IMR-90 (cell line): ENCODE measurements at regions not wholly inside any gene's neighbourhood (a gene's known extent, or its start where the extent isn't known, plus 50 kb on each side); places are given as distances from the start of the nearest gene placed in this dataset.

Source experiments
- ATAC-seq: fragments of 200-7000 bp; cut with Tn5 transposase; 2 replicates; pipeline ENCODE4 v1.9.1; 2020; ENCODE audit warnings: low read depth, mild to moderate bottlenecking, moderate library complexity
- BruUV-seq: library from RNA; stranded (reverse); fragments of 400-500 nt; replicated peaks from 2 replicates; lab custom pipeline; 2021; lab: Mats Ljungman, UMichigan
- CTCF ChIA-PET: fragments of 300-600 bp; formaldehyde crosslinking; extraction: SDS; loops from one replicate; lab custom pipeline; 2021; ENCODE audit warnings: antibody characterized with exemption; lab: Yijun Ruan, JAX
- POLR2A ChIA-PET: fragments of 300-600 bp; sonication (Branson Sonifier 250); formaldehyde crosslinking; loops from one replicate; lab custom pipeline; 2022; ENCODE audit warnings: antibody characterized with exemption; ENCODE audit not compliant: unreplicated experiment; lab: Charles Lee
- DNase-seq: peaks from one replicate; pipeline ENCODE4 v3.0.0; 2013
- H2AFZ ChIP-seq: replicated peaks from 2 replicates; pipeline ENCODE3; 2013; ENCODE audit warnings: low read length, mild to moderate bottlenecking; ENCODE audit not compliant: poor library complexity
- H2AK5ac ChIP-seq: 2 replicates; pipeline ENCODE4 v1.6.1; 2013; ENCODE audit warnings: low read depth, low read length, inconsistent platforms
- H2AK9ac ChIP-seq: replicated peaks from 2 replicates; pipeline ENCODE3; 2013; ENCODE audit warnings: mild to moderate bottlenecking, low read depth, low read length, moderate library complexity; ENCODE audit not compliant: poor library complexity
- H2BK120ac ChIP-seq: 2 replicates; pipeline ENCODE4 v1.6.1; 2013; ENCODE audit warnings: low read depth, low read length, inconsistent platforms
- H2BK15ac ChIP-seq: 3 replicates; pipeline ENCODE4 v1.6.1; 2013; ENCODE audit warnings: low read depth, low read length, inconsistent platforms
- H2BK20ac ChIP-seq: 2 replicates; pipeline ENCODE4 v1.6.1; 2013; ENCODE audit warnings: low read depth, mild to moderate bottlenecking, inconsistent platforms, low read length, moderate library complexity
- H2BK5ac ChIP-seq: 2 replicates; pipeline ENCODE4 v1.6.1; 2013; ENCODE audit warnings: mild to moderate bottlenecking, low read depth, low read length, inconsistent platforms; ENCODE audit not compliant: poor library complexity, severe bottlenecking
- H3K14ac ChIP-seq: replicated peaks from 2 replicates; pipeline ENCODE4 v1.6.1; 2013; ENCODE audit warnings: low read depth, low read length, inconsistent platforms
- H3K18ac ChIP-seq: 2 replicates; pipeline ENCODE4 v1.6.1; 2013; ENCODE audit warnings: low read depth, low read length, control low read depth
- H3K23ac ChIP-seq: 2 replicates; pipeline ENCODE4 v1.6.1; 2013; ENCODE audit warnings: low read depth, low read length, inconsistent platforms
- H3K27ac ChIP-seq: 2 replicates; pipeline ENCODE4 v1.5.1; 2013; ENCODE audit warnings: mild to moderate bottlenecking, control low read depth, low read length; ENCODE audit not compliant: insufficient read depth
- H3K27me3 ChIP-seq: 2 replicates; pipeline ENCODE4 v1.6.1; 2013; ENCODE audit warnings: low read length; ENCODE audit not compliant: control insufficient read depth, insufficient read depth
- H3K36me3 ChIP-seq: 2 replicates; pipeline ENCODE4 v1.6.1; 2013; ENCODE audit warnings: low read length, mixed read lengths; ENCODE audit not compliant: control insufficient read depth, insufficient read depth
- H3K4ac ChIP-seq: 2 replicates; pipeline ENCODE4 v1.6.1; 2013; ENCODE audit warnings: low read depth, low read length, inconsistent platforms
- H3K4me1 ChIP-seq: 2 replicates; pipeline ENCODE4 v1.6.1; 2013; ENCODE audit warnings: low read length, mixed read lengths; ENCODE audit not compliant: control insufficient read depth, insufficient read depth
- H3K4me2 ChIP-seq: 2 replicates; pipeline ENCODE4 v1.6.1; 2013; ENCODE audit warnings: low read depth, mild to moderate bottlenecking, control low read depth, low read length, moderate library complexity
- H3K4me3 ChIP-seq: 2 replicates; pipeline ENCODE4 v1.5.1; 2013; ENCODE audit warnings: low read depth, mild to moderate bottlenecking, control low read depth, low read length, moderate library complexity; ENCODE audit not compliant: insufficient read depth
- H3K56ac ChIP-seq: 2 replicates; pipeline ENCODE4 v1.6.1; 2013; ENCODE audit warnings: low read length, inconsistent platforms; ENCODE audit not compliant: insufficient read depth; ENCODE audit errors: extremely low read depth
- H3K79me1 ChIP-seq, 2 experiments: 2 replicates each; pipeline ENCODE4 v1.6.1; 2013; ENCODE audit warnings: low read length in 2 of 2, inconsistent platforms in 1 of 2, low read depth in 1 of 2
- H3K9ac ChIP-seq: 2 replicates; pipeline ENCODE4 v1.6.1; 2013; ENCODE audit warnings: low read depth, low read length, control low read depth
- H3K9me1 ChIP-seq: 2 replicates; pipeline ENCODE4 v1.6.1; 2013; ENCODE audit warnings: low read length, inconsistent platforms; ENCODE audit not compliant: insufficient read depth
- H3K9me3 ChIP-seq: 2 replicates; pipeline ENCODE4 v1.6.1; 2013; ENCODE audit warnings: low read length; ENCODE audit not compliant: control insufficient read depth, insufficient read depth
- H4K20me1 ChIP-seq: 2 replicates; pipeline ENCODE4 v1.6.1; 2013; ENCODE audit warnings: low read length, inconsistent platforms; ENCODE audit not compliant: insufficient read depth
- H4K5ac ChIP-seq: 2 replicates; pipeline ENCODE4 v1.6.1; 2013; ENCODE audit warnings: mild to moderate bottlenecking, low read depth, low read length, control low read depth
- H4K8ac ChIP-seq, 2 experiments: 2 replicates each; pipeline ENCODE4 v1.6.1; 2013; ENCODE audit warnings: low read depth in 2 of 2, low read length in 2 of 2, control low read depth in 1 of 2, inconsistent platforms in 1 of 2
- H4K91ac ChIP-seq: 2 replicates; pipeline ENCODE4 v1.6.1; 2013; ENCODE audit warnings: low read depth, low read length, inconsistent platforms; ENCODE audit not compliant: insufficient read depth
- CEBPB ChIP-seq: IDR thresholded peaks from 2 replicates; pipeline ENCODE4 v1.6.1; 2012; ENCODE audit warnings: low read depth, low read length, improper control_type of control experiment
- ELK1 ChIP-seq: fragments of 150-350 bp; IDR thresholded peaks from 2 replicates; pipeline ENCODE4 v1.6.1; 2016; ENCODE audit warnings: low read depth, mild to moderate bottlenecking, low read length, moderate library complexity, borderline replicate concordance
- MAFK ChIP-seq: IDR thresholded peaks from 2 replicates; pipeline ENCODE4 v1.6.1; 2012; ENCODE audit warnings: low read depth, low read length, improper control_type of control experiment
- MAZ ChIP-seq: IDR thresholded peaks from 2 replicates; pipeline ENCODE4 v1.6.1; 2012; ENCODE audit warnings: low read depth, mild to moderate bottlenecking, low read length, improper control_type of control experiment, moderate library complexity, borderline replicate concordance
- RAD21 ChIP-seq: IDR thresholded peaks from 2 replicates; pipeline ENCODE4 v1.6.1; 2012; ENCODE audit warnings: low read length, improper control_type of control experiment
- RFX5 ChIP-seq: IDR thresholded peaks from 2 replicates; pipeline ENCODE4 v1.8.0; 2012; ENCODE audit warnings: low read depth, mild to moderate bottlenecking, low read length, moderate library complexity
- SMC3 ChIP-seq: fragments of 150-350 bp; IDR thresholded peaks from 2 replicates; pipeline ENCODE4 v1.6.1; 2016; ENCODE audit warnings: low read depth, mild to moderate bottlenecking, antibody characterized with exemption, low read length, moderate library complexity
- USF2 ChIP-seq: fragments of 150-350 bp; IDR thresholded peaks from 2 replicates; pipeline ENCODE4 v1.6.1; 2017; ENCODE audit warnings: mild to moderate bottlenecking, antibody characterized with exemption, low read length, low read depth
- WGBS, 2 experiments: methylation state at CpG; one replicate each; pipeline versions ENCODE4 v1.1.5 to v1.1.7; 2013; ENCODE audit warnings: missing lambda C conversion rate in 2 of 2; ENCODE audit not compliant: insufficient read length in 1 of 2; ENCODE audit errors: extremely low coverage in 2 of 2; 5-methylcytosine and 5-hydroxymethylcytosine counted together
- dilution Hi-C: fragments of 300-500 bp; cut with HindIII; formaldehyde crosslinking; loops from one replicate; pipeline ENCODE4 v1.14.3; 2018; ENCODE audit warnings: low sequenced_read_pairs; ENCODE audit not compliant: unreplicated experiment
- in situ Hi-C: fragments of 300-500 bp; cut with MboI; formaldehyde crosslinking; loops from 3 replicates; pipeline ENCODE4 v1.14.3; 2019; ENCODE audit warnings: low sequenced_read_pairs, inconsistent platforms, mixed read lengths
- intact Hi-C: fragments of 100-400 bp; cut with micrococcal nuclease; formaldehyde crosslinking; loops from 2 replicates; pipeline ENCODE4 v1.10.0; 2022

DNA sequence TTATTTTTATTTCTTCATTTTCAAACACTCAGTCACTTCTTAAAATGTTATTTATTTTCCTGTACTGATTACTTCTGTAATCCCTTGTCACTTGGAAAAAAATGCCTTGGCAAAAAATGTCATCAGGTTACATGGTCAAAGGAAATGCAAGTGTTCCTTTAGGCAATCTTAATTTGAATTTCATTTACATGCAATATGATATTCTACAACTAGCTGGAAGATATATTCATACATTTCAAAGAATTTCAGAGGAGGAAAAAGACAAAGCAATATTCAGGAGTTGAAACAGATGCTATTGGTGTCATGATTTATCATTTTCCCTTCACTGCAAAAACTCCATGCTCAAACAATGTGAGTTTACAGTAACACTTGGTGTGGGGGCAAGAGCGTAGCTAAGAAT lies 1316.6 kb downstream of the FSTL5 start:
- no peak for ATAC-seq
- POLR2A ChIA-PET = no interaction called here
- H3K4me1 ChIP-seq = no peaks in the 10 kb centered on the region
- H3K27me3 ChIP-seq = no peaks in the 10 kb centered on the region
- no peaks in the 10 kb centered on the region for H3K9me1 ChIP-seq
- H3K4ac ChIP-seq = no peak overlapping the region
- no peak overlapping the region for H4K5ac ChIP-seq
- no peak for DNase-seq
- dilution Hi-C loops = no loop called here
- intact Hi-C loops = no loop called here
- no peaks in the 10 kb centered on the region for H4K20me1 ChIP-seq
- TF ChIP-seq ELK1 (no peak), RAD21 (no peak), USF2 (no peak), SMC3 (no peak), CEBPB (no peak), MAFK (no peak), MAZ (no peak), RFX5 (no peak)
- in situ Hi-C loops = no loop called here
- H3K4me3 ChIP-seq = no peak overlapping the region
- no peak overlapping the region for H2AFZ ChIP-seq
- CTCF ChIA-PET = no interaction called here
- no TSS peak for BruUV-seq
- no peak overlapping the region for H2BK15ac ChIP-seq
- H3K27ac ChIP-seq = no peak overlapping the region
- no peak overlapping the region for H3K18ac ChIP-seq
- H2AK5ac ChIP-seq = no peak overlapping the region
- no peak overlapping the region for H3K4me2 ChIP-seq
- H4K91ac ChIP-seq = no peak overlapping the region
- H3K79me1 ChIP-seq = no peaks in the 10 kb centered on the region
- H3K23ac ChIP-seq = no peak overlapping the region
- WGBS, 2 experiments = no CpG with 5 or more reads among the region's 1 CpG
- no peaks in the 10 kb centered on the region for H3K36me3 ChIP-seq
- H4K8ac ChIP-seq = no peak overlapping the region
- H3K56ac ChIP-seq = no peak overlapping the region
- H3K9ac ChIP-seq = no peak overlapping the region
- no peak overlapping the region for H2BK5ac ChIP-seq
- no peak overlapping the region for H2BK120ac ChIP-seq
- H3K14ac ChIP-seq = no peak overlapping the region
- H2AK9ac ChIP-seq = no peak overlapping the region
- H2BK20ac ChIP-seq = no peak overlapping the region
- H3K9me3 ChIP-seq = peaks cover 3% of the 10 kb centered on the region
